Tibial artery (tissue), 4 donors: ENCODE measurements at regions not wholly inside any gene's neighbourhood (a gene's known extent, or its start where the extent isn't known, plus 50 kb on each side); places are given as distances from the start of the nearest gene placed in this dataset.

Experiments used
- DNase-seq, 2 donors: peaks; one replicate each; pipeline ENCODE4 v3.0.0-alpha.2; 2019
- H3K27ac ChIP-seq, 2 donors: fragments of 200-600 bp; sonication (generic) in 1 of 2; 1 replicate in 1 of 2; 2 replicates in 1 of 2; pipeline ENCODE4 v1.5.1; 2018 to 2019; ENCODE audit warnings: mild to moderate bottlenecking in 1 of 2
- H3K27me3 ChIP-seq, 2 donors: fragments of 200-600 bp; sonication (generic) in 1 of 2; one replicate each; pipeline versions ENCODE4 v1.5.1 to v1.6.0; 2016 to 2019
- H3K36me3 ChIP-seq, 3 donors: fragments of 200-600 bp; sonication (generic) in 2 of 3; one replicate each; pipeline ENCODE4 v1.5.1; 2016 to 2019; ENCODE audit warnings: mild to moderate bottlenecking in 2 of 3
- H3K4me1 ChIP-seq, 4 donors: fragments of 200-600 bp; sonication (generic) in 2 of 4; 1 replicate in 3 of 4; 2 replicates in 1 of 4; pipeline ENCODE4 v1.5.1; 2016 to 2019
- H3K4me3 ChIP-seq, 2 donors: fragments of 200-600 bp; sonication (generic) in 1 of 2; 1 replicate in 1 of 2; 2 replicates in 1 of 2; pipeline ENCODE4 v1.5.1; 2018 to 2019; ENCODE audit warnings: mild to moderate bottlenecking in 2 of 2
- H3K9me3 ChIP-seq, 3 donors: fragments of 200-600 bp; sonication (generic) in 1 of 3; one replicate each; pipeline ENCODE4 v1.5.1; 2016 to 2019
- intact Hi-C: fragments of 100-400 bp; cut with DNase I; formaldehyde crosslinking; loops from one replicate; pipeline ENCODE4 v1.15.0; 2023; ENCODE audit warnings: low total_unique reads
- TF ChIP-seq, protein P1 (sequence below), 2 experiments: fragments of 200-600 bp in 1 of 2; fragments of 450-650 bp in 1 of 2; IDR thresholded peaks; one replicate each; pipeline ENCODE4 v1.5.1; 2017 to 2019; ENCODE audit warnings: antibody characterized with exemption in 2 of 2, mild to moderate bottlenecking in 1 of 2, moderate library complexity in 1 of 2

DNA sequence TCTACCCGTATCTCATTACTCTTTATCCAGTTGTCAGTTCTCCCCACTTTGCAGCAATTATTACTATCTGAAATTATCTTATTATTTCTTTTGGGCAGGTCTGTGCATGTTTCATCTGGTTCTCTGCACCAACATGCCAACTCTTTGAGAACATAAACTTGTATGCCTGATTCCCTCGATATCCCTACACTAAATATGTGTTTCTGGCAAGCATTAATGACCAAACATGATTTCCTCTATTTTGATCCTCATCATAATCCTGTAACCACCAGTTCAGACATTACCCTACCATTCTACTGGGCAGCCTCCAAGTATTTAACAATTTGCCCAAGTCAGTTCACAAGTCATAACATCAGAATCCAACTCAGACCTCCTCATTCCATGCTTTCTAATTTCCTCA lies 426.1 kb downstream of the FOXO1 start:
- no peaks in the 10 kb centered on the region for H3K36me3 ChIP-seq
- TF ChIP-seq, protein P1, sequence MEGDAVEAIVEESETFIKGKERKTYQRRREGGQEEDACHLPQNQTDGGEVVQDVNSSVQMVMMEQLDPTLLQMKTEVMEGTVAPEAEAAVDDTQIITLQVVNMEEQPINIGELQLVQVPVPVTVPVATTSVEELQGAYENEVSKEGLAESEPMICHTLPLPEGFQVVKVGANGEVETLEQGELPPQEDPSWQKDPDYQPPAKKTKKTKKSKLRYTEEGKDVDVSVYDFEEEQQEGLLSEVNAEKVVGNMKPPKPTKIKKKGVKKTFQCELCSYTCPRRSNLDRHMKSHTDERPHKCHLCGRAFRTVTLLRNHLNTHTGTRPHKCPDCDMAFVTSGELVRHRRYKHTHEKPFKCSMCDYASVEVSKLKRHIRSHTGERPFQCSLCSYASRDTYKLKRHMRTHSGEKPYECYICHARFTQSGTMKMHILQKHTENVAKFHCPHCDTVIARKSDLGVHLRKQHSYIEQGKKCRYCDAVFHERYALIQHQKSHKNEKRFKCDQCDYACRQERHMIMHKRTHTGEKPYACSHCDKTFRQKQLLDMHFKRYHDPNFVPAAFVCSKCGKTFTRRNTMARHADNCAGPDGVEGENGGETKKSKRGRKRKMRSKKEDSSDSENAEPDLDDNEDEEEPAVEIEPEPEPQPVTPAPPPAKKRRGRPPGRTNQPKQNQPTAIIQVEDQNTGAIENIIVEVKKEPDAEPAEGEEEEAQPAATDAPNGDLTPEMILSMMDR (IDR thresholded peaks at IDR 0.05) = no peak
- H3K27me3 ChIP-seq = no peaks in the 10 kb centered on the region
- DNase-seq = no peak
- no peak overlapping the region for H3K27ac ChIP-seq
- H3K4me1 ChIP-seq = peaks cover 0 to 25% (median 15%) of the 10 kb centered on the region in 4 donors
- no peaks in the 10 kb centered on the region for H3K9me3 ChIP-seq
- intact Hi-C loops = no loop called here
- no peak overlapping the region for H3K4me3 ChIP-seq

DNA sequence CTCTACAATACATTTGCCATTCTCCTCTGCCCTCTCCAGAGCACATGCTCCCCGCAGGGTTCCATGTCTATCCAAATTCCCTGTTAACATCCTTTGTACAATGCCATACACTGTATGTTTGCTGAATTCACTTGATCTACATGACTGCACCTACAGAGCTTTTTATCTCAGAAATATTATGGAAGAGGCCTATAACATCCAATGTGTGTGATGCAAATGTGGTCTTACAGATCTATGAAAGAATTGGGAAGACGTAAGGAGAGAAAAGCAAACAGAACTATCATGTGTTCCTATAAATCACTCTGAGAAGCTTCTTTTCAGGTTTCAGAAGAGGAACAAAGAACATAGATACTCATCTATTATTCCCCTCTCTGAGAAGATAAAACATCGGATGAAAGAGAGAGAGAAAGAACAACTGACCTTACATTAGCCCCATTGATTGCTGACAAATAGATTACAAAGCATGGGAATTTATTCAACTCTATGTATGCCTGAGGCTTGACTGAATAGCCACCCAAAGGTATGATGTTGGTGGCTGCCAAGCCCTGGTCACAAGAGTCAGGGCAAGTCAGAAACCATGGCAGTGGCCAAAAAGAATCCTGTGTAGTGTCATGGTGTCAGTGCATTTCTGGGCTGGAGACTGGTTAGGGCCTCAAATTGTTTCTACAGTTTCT lies 425.2 kb downstream of the FOXO1 start:
- peaks cover 0 to 18% (median 12%) of the 10 kb centered on the region in 4 donors for H3K4me1 ChIP-seq
- no peak overlapping the region for H3K4me3 ChIP-seq
- H3K36me3 ChIP-seq = no peaks in the 10 kb centered on the region
- TF ChIP-seq, protein P1 (IDR thresholded peaks at IDR 0.05) = no peak
- no peak overlapping the region for H3K27ac ChIP-seq
- H3K9me3 ChIP-seq = no peaks in the 10 kb centered on the region
- intact Hi-C loops = no loop called here
- H3K27me3 ChIP-seq = no peaks in the 10 kb centered on the region
- DNase-seq = no peak

DNA sequence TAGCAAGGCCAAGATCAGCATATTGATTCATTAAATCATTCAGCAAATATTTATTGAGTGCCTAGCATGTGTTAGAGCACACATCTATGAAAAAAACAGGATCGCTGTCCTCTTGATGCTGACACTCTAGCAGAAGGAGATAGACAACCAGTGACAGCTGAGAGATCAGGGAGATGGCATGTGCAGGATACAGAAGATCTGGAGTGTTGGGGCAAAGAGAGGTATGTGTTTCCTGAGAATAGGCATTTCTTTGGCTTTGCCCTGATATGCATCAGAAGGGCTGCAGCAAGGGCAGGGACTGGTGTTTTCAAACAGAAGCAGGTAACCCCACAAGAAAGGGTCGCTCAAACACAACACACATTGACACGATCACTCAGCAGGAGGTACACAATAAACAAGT lies 423.4 kb downstream of the FOXO1 start:
- Histone ChIP-seq H3K27ac (no peak overlapping the region), H3K9me3 (no peaks in the 10 kb centered on the region), H3K27me3 (no peaks in the 10 kb centered on the region), H3K4me1 (peaks cover 0 to 6% (median 0%) of the 10 kb centered on the region in 4 donors), H3K4me3 (no peak overlapping the region), H3K36me3 (no peaks in the 10 kb centered on the region)
- TF ChIP-seq, protein P1 (IDR thresholded peaks at IDR 0.05) = no peak
- intact Hi-C loops = no loop called here
- DNase-seq = no peak

DNA sequence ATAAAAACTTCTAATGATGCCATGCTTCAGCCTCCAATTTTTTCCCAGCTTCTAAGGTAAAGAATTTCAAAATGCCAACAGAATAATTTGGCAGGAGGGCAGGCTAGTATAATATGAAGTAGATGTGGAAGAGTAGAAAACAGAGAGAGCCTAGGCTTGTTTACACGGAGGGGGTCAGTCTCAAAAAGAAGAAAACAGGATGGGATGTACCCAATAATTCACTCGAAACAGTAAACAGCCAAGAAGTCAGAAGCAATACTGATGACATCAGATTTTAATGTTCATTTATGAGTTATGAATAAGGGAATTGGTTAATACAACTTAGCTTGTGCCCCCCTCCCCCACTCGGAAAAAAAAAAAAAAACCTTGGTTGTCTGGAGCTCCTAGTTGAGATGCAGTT lies 422.5 kb downstream of the FOXO1 start:
- DNase-seq = no peak
- intact Hi-C loops = no loop called here
- no peak overlapping the region for H3K4me3 ChIP-seq
- TF ChIP-seq, protein P1 (IDR thresholded peaks at IDR 0.05) = no peak
- no peaks in the 10 kb centered on the region for H3K4me1 ChIP-seq
- no peak overlapping the region for H3K27ac ChIP-seq
- no peaks in the 10 kb centered on the region for H3K9me3 ChIP-seq
- no peaks in the 10 kb centered on the region for H3K27me3 ChIP-seq
- no peaks in the 10 kb centered on the region for H3K36me3 ChIP-seq

DNA sequence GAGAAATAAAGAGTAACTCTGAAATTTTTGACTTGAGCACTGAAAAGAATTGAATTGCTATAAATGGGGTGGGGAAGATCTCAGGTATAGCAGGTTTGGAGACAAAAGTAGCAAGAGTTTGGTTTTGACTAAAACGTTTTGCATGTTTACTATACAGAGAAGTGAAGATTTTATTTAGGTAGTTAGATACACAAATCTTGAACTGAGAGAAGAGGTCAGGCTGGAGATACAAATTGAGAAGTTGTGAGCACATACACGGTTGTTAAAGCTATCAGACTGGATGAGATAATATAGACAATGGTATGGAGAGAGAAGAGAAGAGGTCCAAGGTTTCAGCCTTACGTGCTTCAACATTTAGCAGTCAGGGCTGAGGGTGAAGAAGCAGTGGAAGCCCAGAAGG lies 420.9 kb downstream of the FOXO1 start:
- no peak for DNase-seq
- TF ChIP-seq, protein P1 (IDR thresholded peaks at IDR 0.05) = no peak
- H3K27me3 ChIP-seq = no peaks in the 10 kb centered on the region
- intact Hi-C loops = no loop called here
- H3K9me3 ChIP-seq = no peaks in the 10 kb centered on the region
- H3K36me3 ChIP-seq = no peaks in the 10 kb centered on the region
- H3K4me3 ChIP-seq = no peak overlapping the region
- H3K27ac ChIP-seq = no peak overlapping the region
- no peaks in the 10 kb centered on the region for H3K4me1 ChIP-seq

DNA sequence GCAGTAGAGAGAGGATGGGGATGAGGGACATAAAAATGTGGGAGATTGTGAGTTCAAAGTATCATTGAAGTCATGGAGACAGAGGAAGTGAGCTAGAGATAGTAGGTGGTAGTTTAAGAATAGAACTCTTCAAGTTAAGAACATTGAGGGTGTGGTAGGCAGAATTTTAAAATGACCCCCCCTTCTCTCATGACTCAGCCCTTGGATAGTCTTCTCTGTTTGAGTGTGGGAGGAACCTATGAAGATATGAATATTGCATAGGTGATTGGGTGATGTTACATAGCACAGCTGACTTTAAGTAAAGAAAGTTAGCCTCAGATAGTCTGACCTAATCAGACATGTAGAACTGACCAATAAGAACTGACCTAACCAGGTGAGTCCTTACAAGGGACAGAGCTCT lies 418.6 kb downstream of the FOXO1 start:
- no peak for DNase-seq

More for the DNA sequence above, 418.6 kb downstream of the FOXO1 start:
- no peaks in the 10 kb centered on the region for H3K9me3 ChIP-seq
- no peak overlapping the region for H3K27ac ChIP-seq
- no peak overlapping the region for H3K4me3 ChIP-seq
- H3K4me1 ChIP-seq = peaks cover 0 to 16% (median 0%) of the 10 kb centered on the region in 4 donors
- H3K27me3 ChIP-seq = no peaks in the 10 kb centered on the region
- no peaks in the 10 kb centered on the region for H3K36me3 ChIP-seq
- TF ChIP-seq, protein P1 (IDR thresholded peaks at IDR 0.05) = no peak
- intact Hi-C loops = no loop called here
